GM12875 (cell line): ENCODE measurements at regions not wholly inside any gene's neighbourhood (a gene's known extent, or its start where the extent isn't known, plus 50 kb on each side); places are given as distances from the start of the nearest gene placed in this dataset.
"Not testable (repeated sequence)": the region's sequence is repeated elsewhere in the genome, so short reads cannot be mapped to it uniquely, and the experiment has no call there.

Experiments used
- H3K4me3 ChIP-seq: one replicate; pipeline ENCODE4 v1.5.1; 2011; ENCODE audit warnings: low read depth, low read length, control low read depth
- CTCF ChIP-seq: IDR thresholded peaks from 2 replicates; pipeline ENCODE4 v1.5.1; 2011; ENCODE audit warnings: low read depth, mild to moderate bottlenecking, control low read depth, inconsistent platforms, low read length, moderate library complexity, borderline replicate concordance; ENCODE audit not compliant: insufficient read depth

GRCh38 chr12:45509621-45510020, 219.9 kb upstream of the ARID2 start:
- no peak overlapping the region for H3K4me3 ChIP-seq
- no peak for TF ChIP-seq CTCF

GRCh38 chr12:45517381-45517780, 212.1 kb upstream of the ARID2 start:
- H3K4me3 ChIP-seq = no peak overlapping the region

GRCh38 chr12:45518291-45519235, 210.9 kb upstream of the ARID2 start:
- H3K4me3 ChIP-seq = no peak overlapping the region
- TF ChIP-seq CTCF = no peak

More at GRCh38 chr12:45517381-45517780, 212.1 kb upstream of the ARID2 start:
- TF ChIP-seq CTCF = no peak

GRCh38 chr12:45522227-45522626, 207.3 kb upstream of the ARID2 start:
- no peak for TF ChIP-seq CTCF

GRCh38 chr12:45526823-45527222, 202.7 kb upstream of the ARID2 start:
- not testable (repeated sequence) for H3K4me3 ChIP-seq

More at GRCh38 chr12:45522227-45522626, 207.3 kb upstream of the ARID2 start:
- no peak overlapping the region for H3K4me3 ChIP-seq

- no peak for TF ChIP-seq CTCF
- H3K4me3 ChIP-seq = no peak overlapping the region
Measured at GRCh38 chr12:45532113-45532512, 197.4 kb upstream of the ARID2 start.

- no peak for TF ChIP-seq CTCF
- no peak overlapping the region for H3K4me3 ChIP-seq
Measured at GRCh38 chr12:45535610-45536180, 193.8 kb upstream of the ARID2 start.
